NCI-H524 (cell line): ENCODE measurements at regions not wholly inside any gene's neighbourhood (a gene's known extent, or its start where the extent isn't known, plus 50 kb on each side); places are given as distances from the start of the nearest gene placed in this dataset.

ENCODE experiments used
- DNase-seq, 2 experiments: peaks; one replicate each; lab custom pipeline; 2025; lab: John Stamatoyannopoulos, UW

DNA sequence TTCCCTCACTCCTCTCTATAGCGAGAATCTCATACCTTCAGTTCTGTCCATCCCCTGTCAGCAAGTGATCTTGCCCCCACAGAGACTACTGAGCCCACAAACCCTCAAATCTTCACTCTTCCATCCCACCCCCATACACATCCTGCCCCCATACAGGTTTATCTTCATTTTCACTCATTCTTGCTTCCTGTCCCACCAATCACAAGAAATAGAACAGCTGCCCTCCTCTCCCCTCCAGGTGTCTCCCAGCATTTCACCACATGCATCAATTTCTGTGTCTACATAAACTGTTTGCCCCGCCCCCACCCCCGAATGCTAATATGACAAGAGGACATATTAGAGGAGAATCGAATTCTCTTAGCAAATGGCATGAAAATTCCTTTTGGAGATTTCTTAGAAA, 54.9 kb upstream of the CARMIL1 start:
- no peak for DNase-seq

DNA sequence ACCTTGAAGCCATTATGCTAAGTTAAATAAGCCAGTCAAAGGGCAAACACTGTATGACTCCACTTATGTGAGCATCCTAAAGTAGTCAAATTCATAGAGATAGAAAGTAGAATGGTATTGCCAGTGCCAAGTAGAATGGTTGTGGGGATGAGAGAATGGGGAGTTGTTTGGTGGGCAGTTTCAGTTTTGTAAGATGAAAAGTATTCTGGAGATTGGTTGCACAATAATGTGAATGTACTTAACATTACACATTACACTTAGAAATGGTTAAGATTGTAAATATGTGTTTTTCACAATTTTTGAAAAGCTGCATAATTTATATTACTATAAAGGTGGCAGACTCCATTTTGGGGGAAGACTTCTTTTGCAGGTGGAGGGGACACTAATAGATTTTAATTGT, 51.3 kb upstream of the CARMIL1 start:
- no peak for DNase-seq
